Neural crest cell (in vitro differentiated cells): ENCODE measurements at regions not wholly inside any gene's neighbourhood (a gene's known extent, or its start where the extent isn't known, plus 50 kb on each side); places are given as distances from the start of the nearest gene placed in this dataset.
A peak's percentile ranks its signal among the peaks of the same experiment; 100 is the strongest.

ENCODE experiments used
- DNase-seq: peaks from one replicate; pipeline ENCODE4 v3.0.0; 2021; ENCODE audit warnings: low read depth, mixed read lengths, low spot score
- H3K27ac Mint-ChIP-seq: one replicate; pipeline ENCODE4 v1.8.0; 2021; ENCODE audit warnings: mild to moderate bottlenecking, mixed read lengths; ENCODE audit not compliant: unreplicated experiment
- H3K27me3 Mint-ChIP-seq: 2 replicates; pipeline ENCODE4 v1.8.0; 2021; ENCODE audit warnings: low read depth, mild to moderate bottlenecking, mixed read lengths
- H3K36me3 Mint-ChIP-seq: 2 replicates; pipeline ENCODE4 v1.8.0; 2021; ENCODE audit warnings: low read depth, mild to moderate bottlenecking, mixed read lengths
- H3K4me1 Mint-ChIP-seq: 2 replicates; pipeline ENCODE4 v1.8.0; 2021; ENCODE audit warnings: mixed read lengths
- H3K4me3 Mint-ChIP-seq: one replicate; pipeline ENCODE4 v1.8.0; 2021; ENCODE audit warnings: mild to moderate bottlenecking, mixed read lengths
- H3K9me3 Mint-ChIP-seq: 2 replicates; pipeline ENCODE4 v1.8.0; 2021; ENCODE audit warnings: mixed read lengths
- CTCF ChIP-seq: fragments of 200-600 bp; sonication (generic); conservative IDR thresholded peaks from 2 replicates; pipeline ENCODE4 v1.5.0; 2021; ENCODE audit warnings: antibody characterized with exemption, mild to moderate bottlenecking

GRCh38 chr21:39104911-39105310, 78.3 kb downstream of the PSMG1 start:
- Mint-ChIP-seq H3K27me3 (peaks cover 11% of the 10 kb centered on the region), H3K4me1 (peaks cover 21% of the 10 kb centered on the region), H3K27ac (no peak overlapping the region), H3K9me3 (no peaks in the 10 kb centered on the region), H3K4me3 (no peak overlapping the region), H3K36me3 (no peaks in the 10 kb centered on the region)
- no peak for TF ChIP-seq CTCF
- DNase-seq = no peak

- no peak overlapping the region for H3K4me3 Mint-ChIP-seq
- no peak for DNase-seq
- peaks cover 11% of the 10 kb centered on the region for H3K27me3 Mint-ChIP-seq
- H3K4me1 Mint-ChIP-seq = peaks cover 32% of the 10 kb centered on the region
- no peak for TF ChIP-seq CTCF
- no peaks in the 10 kb centered on the region for H3K9me3 Mint-ChIP-seq
- peak overlapping the region; percentile 43 for H3K27ac Mint-ChIP-seq
- H3K36me3 Mint-ChIP-seq = no peaks in the 10 kb centered on the region
These were observed 79.6 kb downstream of the PSMG1 start for GRCh38 chr21:39103689-39104088.

GRCh38 chr21:39099859-39100258, 83.4 kb downstream of the PSMG1 start:
- Mint-ChIP-seq H3K27me3 (peaks cover 11% of the 10 kb centered on the region), H3K4me3 (peak overlapping the region; percentile 10), H3K27ac (no peak overlapping the region), H3K36me3 (no peaks in the 10 kb centered on the region), H3K9me3 (no peaks in the 10 kb centered on the region), H3K4me1 (peaks cover 39% of the 10 kb centered on the region)
- no peak for TF ChIP-seq CTCF
- no peak for DNase-seq

- no peak for TF ChIP-seq CTCF
- Mint-ChIP-seq H3K27ac (no peak overlapping the region), H3K27me3 (peaks cover 6% of the 10 kb centered on the region), H3K4me1 (peaks cover 42% of the 10 kb centered on the region), H3K9me3 (no peaks in the 10 kb centered on the region), H3K4me3 (peak overlapping the region; percentile 53), H3K36me3 (no peaks in the 10 kb centered on the region)
- peak; percentile 18 for DNase-seq
These were observed 84.5 kb downstream of the PSMG1 start for GRCh38 chr21:39098696-39099200.

GRCh38 chr21:39097981-39098380, 85.3 kb downstream of the PSMG1 start:
- no peaks in the 10 kb centered on the region for H3K9me3 Mint-ChIP-seq
- TF ChIP-seq CTCF = no peak
- H3K36me3 Mint-ChIP-seq = no peaks in the 10 kb centered on the region
- no peak overlapping the region for H3K27ac Mint-ChIP-seq
- DNase-seq = no peak
- H3K4me3 Mint-ChIP-seq = peak overlapping the region; percentile 53
- H3K4me1 Mint-ChIP-seq = peaks cover 40% of the 10 kb centered on the region
- peaks cover 1% of the 10 kb centered on the region for H3K27me3 Mint-ChIP-seq

GRCh38 chr21:39097335-39097861, 85.9 kb downstream of the PSMG1 start:
- no peak for DNase-seq
- Mint-ChIP-seq H3K4me1 (peaks cover 40% of the 10 kb centered on the region), H3K27me3 (no peaks in the 10 kb centered on the region), H3K4me3 (peak overlapping the region; percentile 2), H3K27ac (no peak overlapping the region), H3K36me3 (no peaks in the 10 kb centered on the region), H3K9me3 (no peaks in the 10 kb centered on the region)
- no peak for TF ChIP-seq CTCF
